ENCODE measurements at regions not wholly inside any gene's neighbourhood (a gene's known extent, or its start where the extent isn't known, plus 50 kb on each side); places are given as distances from the start of the nearest gene placed in this dataset.
"Not testable (repeated sequence)": the region's sequence is repeated elsewhere in the genome, so short reads cannot be mapped to it uniquely, and the experiment has no call there.

GRCh38 chr17:53631486-53631885 lies 191.2 kb upstream of the KIF2B start:
- DNase-seq, result no peak

DNA sequence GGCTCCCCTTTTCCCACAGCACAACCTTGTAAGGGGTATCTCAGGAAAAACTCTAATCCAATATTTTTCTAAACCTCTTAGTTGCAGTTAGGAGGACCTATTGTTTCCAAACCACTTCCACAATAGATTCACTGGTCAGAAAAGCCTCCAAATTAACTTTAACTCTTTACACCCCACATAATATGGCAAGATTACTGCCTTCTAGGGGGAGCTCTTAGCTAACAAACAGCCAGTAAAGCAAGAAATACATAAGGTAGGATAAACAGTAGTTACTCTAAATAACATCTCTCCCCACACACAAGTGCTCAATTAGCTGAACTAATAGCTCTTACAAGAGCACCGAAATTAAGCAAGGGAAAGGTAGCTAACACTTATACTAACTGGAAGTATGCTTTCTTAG lies 192.1 kb upstream of the KIF2B start:
- no peak for DNase-seq

GRCh38 chr17:53630115-53630514 lies 192.6 kb upstream of the KIF2B start:
- DNase-seq, result no peak

GRCh38 chr17:53629188-53629587 lies 193.5 kb upstream of the KIF2B start:
- no peak for DNase-seq

DNA sequence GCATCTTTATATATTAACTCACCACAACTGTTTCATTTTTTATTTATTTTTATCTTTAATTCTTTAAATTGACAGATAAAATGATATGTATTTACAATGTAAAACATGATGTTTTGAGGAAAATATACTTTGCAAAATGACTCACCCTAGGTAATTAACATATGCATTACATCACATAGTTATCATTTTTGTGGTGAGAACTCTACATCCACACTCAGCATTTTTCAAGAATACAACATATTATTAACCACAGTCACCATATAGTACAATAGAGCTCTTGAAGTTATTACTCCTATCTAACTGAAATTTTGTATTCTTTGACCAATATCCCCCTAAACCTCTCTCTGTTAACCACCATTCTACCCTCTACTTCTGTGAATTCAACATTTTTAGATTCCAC lies 194.7 kb upstream of the KIF2B start:
- peak; percentile 43 for DNase-seq

DNA sequence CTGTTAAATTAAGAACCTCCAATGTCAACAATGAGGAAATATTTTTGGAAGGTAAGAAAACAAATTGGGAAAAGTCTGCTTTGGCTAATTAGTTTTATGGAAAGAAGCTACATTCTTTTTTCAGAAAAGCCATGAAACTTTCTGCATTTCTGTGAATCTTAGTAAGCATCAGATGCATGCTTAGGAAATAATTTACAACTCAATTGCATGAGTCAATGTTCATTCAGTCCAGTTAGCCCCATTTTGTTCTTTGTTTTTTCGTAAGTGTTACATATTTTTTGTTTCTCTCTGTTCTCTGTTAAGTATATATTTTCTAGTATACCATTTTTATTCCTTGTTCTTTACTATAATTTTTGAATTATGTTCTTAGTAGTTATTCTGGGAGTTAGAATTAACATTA lies 195.2 kb upstream of the KIF2B start:
- DNase-seq, result peak; percentile 73

GRCh38 chr17:53626286-53626685 lies 196.4 kb upstream of the KIF2B start:
- DNase-seq, result peak; percentile 91

DNA sequence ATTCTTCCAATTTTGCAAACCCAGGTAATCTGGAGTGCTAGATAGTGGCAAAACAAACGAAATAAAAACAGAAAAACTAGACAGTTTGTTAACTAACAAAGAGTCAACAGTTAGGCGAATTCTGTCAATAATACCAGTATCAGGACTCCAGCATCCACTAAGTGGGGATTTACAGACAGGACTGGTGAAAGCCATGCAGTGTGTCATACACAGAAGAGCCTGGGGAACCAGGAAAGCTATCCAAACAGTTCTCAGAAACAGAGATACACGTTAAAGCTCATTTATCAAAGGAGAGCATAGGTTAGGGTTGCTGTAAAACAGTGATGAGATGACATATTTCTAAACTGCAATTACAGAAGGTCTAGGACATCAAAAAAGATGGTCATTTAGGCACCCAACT lies 203.7 kb upstream of the KIF2B start:
- no peak for DNase-seq

- DNase-seq, result not testable (repeated sequence)
Measured at GRCh38 chr17:53608208-53608607, 214.5 kb upstream of the KIF2B start.

DNA sequence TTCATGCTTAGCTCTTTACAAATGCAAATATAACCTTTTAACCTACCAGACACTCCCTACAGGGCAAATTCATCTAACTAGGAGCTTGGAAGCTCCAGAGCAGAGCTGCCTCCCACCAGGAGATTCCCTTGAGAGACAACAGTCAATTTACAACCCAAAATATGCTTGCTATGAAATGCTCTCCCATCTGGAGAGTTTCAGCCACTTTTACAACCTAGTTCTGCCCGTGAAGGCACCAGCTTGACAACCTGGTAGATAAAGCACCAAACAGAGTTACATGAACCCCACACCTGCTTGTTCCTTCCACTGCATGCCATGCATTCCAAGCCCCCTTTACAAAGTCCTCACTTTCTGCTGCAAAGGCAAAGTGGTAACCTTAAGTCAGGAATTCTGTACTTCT lies 215.3 kb upstream of the KIF2B start:
- no peak for DNase-seq

- no peak for DNase-seq
Measured at GRCh38 chr17:53588317-53588716, 234.4 kb upstream of the KIF2B start.

- DNase-seq, result no peak
Measured at GRCh38 chr17:53574038-53574437, 248.7 kb upstream of the KIF2B start.

DNA sequence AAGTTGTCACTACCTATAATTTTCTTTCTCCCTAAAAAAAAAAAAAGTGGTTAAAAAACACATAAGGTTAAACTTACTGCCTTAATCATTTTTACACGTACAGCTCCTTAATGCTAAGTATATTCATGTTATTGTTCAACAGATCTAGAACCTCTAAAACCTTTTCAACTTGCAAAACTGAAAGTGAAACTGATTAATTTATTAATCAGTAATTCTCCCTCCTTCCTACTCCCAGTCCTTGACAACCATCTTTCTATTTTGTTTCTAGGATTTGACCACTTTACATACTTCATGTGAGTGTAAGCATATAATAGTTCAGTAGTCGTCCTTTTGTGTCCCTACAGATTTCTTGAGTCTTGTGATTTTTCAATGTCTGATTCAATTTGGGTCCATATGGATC lies 251.4 kb upstream of the KIF2B start:
- DNase-seq, result peak; percentile 42

GRCh38 chr17:53570731-53571130 lies 252.0 kb upstream of the KIF2B start:
- DNase-seq, result no peak

DNA sequence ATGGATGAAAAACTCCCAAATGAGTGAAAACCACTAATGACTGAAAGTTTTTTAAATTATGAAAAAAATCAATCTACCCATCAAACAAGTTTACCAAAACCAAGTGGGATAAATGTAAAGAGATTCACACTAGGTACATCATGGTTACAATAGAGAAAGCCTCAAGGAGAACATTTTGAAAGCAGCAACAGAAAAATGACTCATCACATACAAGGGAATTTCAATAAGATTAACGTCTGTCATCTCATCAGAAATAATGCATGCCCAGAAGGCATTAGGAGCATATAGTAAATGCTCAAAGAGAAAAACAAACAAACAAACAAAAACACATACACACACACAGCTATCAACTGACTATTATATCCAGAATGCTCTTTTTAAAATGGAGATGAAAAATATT lies 261.8 kb upstream of the KIF2B start:
- DNase-seq, result no peak

GRCh38 chr17:53548252-53548651 lies 274.5 kb upstream of the KIF2B start:
- DNase-seq, result no peak

- no peak for DNase-seq
Measured at GRCh38 chr17:53543472-53543871, 279.3 kb upstream of the KIF2B start.

- no peak for DNase-seq
Measured at GRCh38 chr17:53538129-53538617, 284.6 kb upstream of the KIF2B start.

DNA sequence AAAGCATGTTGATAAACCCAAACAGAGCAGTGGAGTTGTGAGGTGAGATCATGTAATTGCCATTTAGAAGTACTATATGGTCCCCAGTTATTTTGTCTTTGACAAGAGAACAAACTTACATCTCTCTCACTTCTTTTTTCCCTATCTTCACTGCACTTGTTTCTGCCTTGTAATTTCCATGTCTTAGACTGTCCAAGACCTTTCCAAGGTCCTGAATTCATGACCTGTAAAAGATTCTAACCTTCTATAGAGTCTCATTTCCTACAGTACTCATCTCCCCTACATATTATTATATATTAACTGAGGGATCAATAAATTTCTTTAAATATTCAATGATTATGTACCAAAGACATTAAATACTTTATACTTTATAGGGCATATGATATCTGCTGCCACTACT lies 295.3 kb upstream of the KIF2B start:
- no peak for DNase-seq

DNA sequence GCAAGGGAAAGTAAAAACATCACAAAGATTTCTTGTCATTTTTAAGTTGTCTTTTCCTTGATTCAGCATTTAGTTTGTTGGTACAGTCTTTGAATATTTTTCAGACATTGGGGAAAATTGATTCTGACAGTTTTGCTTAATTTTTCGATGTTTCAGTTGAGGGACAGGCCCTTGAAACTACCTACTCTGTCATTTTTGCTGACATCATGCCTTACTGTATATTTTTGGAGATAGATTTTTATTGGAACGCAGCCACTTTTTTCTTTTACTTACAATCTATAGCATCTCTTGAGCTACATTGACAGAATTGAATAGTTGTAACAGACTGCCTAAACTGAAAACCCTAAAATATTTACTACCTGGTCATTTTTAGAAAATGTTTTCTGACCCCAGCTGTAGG lies 297.1 kb upstream of the KIF2B start:
- no peak for DNase-seq

DNA sequence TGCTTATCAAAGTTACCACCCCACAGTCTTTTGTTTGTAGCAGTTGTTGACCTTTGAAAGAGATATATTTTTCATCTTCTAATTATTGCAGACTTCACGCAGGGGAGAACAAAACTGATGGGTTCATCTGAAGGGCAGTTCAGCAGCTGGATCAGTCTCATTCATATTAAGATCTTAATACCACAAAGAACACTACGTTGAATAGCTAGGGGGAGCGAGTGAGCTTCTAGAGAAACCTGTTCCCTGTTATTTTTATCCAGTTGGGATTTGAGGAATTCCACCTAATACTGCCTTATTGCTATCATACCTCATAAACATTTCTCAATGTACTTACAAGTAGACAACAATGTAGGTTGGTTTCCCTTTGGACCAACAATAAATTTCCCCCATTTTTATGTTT lies 306.1 kb upstream of the KIF2B start:
- peak; percentile 38 for DNase-seq

- no peak for DNase-seq
Measured at GRCh38 chr17:53499277-53499676, 323.4 kb upstream of the KIF2B start.

DNA sequence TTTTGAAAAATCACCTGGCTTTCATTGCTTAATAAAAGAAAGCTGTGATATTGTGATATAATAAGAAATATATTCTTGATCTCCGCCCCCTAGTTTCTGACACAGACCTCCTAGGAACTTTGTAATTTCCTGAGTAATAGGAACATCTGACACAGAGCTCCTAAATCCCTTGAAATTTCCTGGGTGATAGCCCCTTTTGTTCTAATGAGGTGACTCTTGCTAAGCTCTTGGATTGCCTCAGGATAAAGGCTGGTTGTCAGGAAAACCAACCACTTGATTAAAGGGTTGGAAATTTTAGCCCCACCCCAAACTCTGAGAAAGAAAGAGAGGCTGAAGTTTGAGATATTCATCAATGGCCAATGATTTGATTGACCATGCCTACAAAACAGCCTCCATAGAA lies 326.4 kb upstream of the KIF2B start:
- no peak for DNase-seq

DNA sequence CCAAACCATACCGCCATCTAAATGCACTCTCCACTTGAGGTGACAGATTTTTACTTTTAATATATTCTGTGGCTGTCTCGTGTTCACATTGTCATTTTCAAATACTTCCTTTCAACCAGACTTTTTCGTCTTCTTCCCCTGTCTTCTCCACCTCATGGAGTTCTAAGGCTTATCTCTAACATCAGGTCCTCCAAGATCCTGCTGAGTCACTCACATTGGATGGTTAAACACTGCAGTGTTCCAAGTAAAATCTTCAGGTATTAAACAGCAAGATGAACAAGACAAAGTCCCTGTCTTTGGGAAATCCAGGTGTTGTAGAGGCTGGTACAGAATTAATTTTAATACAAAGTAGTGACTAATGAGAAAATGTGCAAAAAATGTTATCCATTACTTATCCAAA lies 330.2 kb upstream of the KIF2B start:
- no peak for DNase-seq

DNA sequence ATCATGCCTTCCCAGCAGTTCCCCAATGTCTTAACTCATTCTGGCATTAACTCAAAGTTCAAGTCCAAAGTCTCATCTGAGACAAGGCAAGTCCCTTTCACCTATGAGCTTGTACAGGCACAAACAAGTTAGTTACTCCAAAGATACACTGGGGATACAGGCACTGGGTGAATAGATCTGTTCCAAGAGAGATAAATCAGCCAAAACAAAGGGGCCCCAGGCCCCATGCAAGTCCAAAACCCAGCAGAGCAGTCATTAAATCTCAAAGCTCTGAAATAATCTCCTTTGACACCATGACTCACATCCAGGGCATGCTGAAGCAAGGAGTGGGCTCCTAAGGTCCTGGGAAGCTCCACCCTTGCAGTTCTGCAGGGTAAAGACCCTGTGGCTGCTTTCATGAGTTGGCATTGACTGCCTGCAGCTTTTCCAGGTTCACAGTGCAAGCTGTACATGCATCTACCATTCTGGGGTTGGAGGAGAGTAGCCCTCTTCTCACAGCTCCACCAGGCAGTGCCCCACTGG lies 332.2 kb upstream of the KIF2B start:
- DNase-seq, result no peak

GRCh38 chr17:53483704-53484103 lies 339.0 kb upstream of the KIF2B start:
- no peak for DNase-seq

All from kidney glomerular epithelial cell (primary cell).